Endothelial cell (in vitro differentiated cells): ENCODE measurements at regions not wholly inside any gene's neighbourhood (a gene's known extent, or its start where the extent isn't known, plus 50 kb on each side); places are given as distances from the start of the nearest gene placed in this dataset.

Experiments
- DNase-seq: peaks from one replicate; pipeline ENCODE4 v3.0.0; 2021; ENCODE audit warnings: low spot score
- H3K27ac Mint-ChIP-seq: one replicate; pipeline ENCODE4 v1.8.0; 2021; ENCODE audit warnings: mixed read lengths, inconsistent platforms; ENCODE audit not compliant: unreplicated experiment
- H3K27me3 Mint-ChIP-seq: one replicate; pipeline ENCODE4 v1.8.0; 2021; ENCODE audit warnings: mild to moderate bottlenecking, moderate library complexity, mixed read lengths, inconsistent platforms; ENCODE audit not compliant: unreplicated experiment
- H3K36me3 Mint-ChIP-seq: one replicate; pipeline ENCODE4 v1.8.0; 2021; ENCODE audit warnings: mild to moderate bottlenecking, low read depth, mixed read lengths, inconsistent platforms; ENCODE audit not compliant: unreplicated experiment
- H3K4me1 Mint-ChIP-seq: one replicate; pipeline ENCODE4 v1.8.0; 2021; ENCODE audit warnings: mild to moderate bottlenecking, mixed read lengths, inconsistent platforms; ENCODE audit not compliant: unreplicated experiment
- H3K4me3 Mint-ChIP-seq: one replicate; pipeline ENCODE4 v1.8.0; 2021; ENCODE audit warnings: mild to moderate bottlenecking, mixed read lengths, inconsistent platforms; ENCODE audit not compliant: unreplicated experiment
- H3K9me3 Mint-ChIP-seq: one replicate; pipeline ENCODE4 v1.8.0; 2021; ENCODE audit warnings: mixed read lengths, inconsistent platforms; ENCODE audit not compliant: unreplicated experiment
- TF ChIP-seq, protein P1 (sequence below): fragments of 200-600 bp; sonication (generic); IDR thresholded peaks from one replicate; pipeline ENCODE4 v1.5.0; 2021; ENCODE audit warnings: antibody characterized with exemption; ENCODE audit not compliant: unreplicated experiment

DNA sequence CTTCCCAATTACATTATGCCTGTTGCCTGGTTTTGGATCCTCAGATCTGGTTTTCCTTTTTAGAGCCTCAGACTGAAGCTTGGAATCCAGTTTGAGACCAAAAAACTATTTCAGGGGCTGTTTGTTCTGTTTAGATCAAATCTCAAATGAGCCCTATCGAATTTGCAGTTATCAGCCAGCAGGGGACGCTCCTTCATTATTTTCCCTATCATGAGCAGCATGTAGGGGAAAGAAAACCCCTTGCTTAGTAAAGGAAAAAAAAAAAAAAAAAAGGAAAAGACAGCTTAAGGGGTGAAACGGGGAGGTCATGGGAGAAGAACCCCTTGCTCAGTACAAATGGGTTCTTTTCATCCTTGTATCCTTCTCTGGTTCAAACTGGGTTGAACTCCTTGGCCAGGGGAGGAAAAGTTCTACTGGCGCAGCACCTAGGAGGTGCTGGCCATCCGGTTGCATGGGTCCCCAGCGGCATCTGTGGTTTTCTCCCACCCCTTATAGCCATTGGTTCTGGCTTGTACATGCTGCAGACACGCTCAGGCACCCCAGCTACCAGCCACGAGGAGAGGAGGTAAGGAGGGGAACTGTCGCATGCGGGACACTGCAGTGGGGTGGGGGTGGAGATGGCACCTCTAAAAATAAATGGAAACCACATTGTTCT is 1375.1 kb upstream of the ALCAM start:
- TF ChIP-seq, protein P1, sequence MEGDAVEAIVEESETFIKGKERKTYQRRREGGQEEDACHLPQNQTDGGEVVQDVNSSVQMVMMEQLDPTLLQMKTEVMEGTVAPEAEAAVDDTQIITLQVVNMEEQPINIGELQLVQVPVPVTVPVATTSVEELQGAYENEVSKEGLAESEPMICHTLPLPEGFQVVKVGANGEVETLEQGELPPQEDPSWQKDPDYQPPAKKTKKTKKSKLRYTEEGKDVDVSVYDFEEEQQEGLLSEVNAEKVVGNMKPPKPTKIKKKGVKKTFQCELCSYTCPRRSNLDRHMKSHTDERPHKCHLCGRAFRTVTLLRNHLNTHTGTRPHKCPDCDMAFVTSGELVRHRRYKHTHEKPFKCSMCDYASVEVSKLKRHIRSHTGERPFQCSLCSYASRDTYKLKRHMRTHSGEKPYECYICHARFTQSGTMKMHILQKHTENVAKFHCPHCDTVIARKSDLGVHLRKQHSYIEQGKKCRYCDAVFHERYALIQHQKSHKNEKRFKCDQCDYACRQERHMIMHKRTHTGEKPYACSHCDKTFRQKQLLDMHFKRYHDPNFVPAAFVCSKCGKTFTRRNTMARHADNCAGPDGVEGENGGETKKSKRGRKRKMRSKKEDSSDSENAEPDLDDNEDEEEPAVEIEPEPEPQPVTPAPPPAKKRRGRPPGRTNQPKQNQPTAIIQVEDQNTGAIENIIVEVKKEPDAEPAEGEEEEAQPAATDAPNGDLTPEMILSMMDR: peak; percentile 78
- no peaks in the 10 kb centered on the region for H3K36me3 Mint-ChIP-seq
- no peaks in the 10 kb centered on the region for H3K9me3 Mint-ChIP-seq
- H3K4me1 Mint-ChIP-seq: no peaks in the 10 kb centered on the region
- H3K4me3 Mint-ChIP-seq: no peak overlapping the region
- H3K27me3 Mint-ChIP-seq: no peaks in the 10 kb centered on the region
- H3K27ac Mint-ChIP-seq: no peak overlapping the region
- DNase-seq: peak; percentile 30

DNA sequence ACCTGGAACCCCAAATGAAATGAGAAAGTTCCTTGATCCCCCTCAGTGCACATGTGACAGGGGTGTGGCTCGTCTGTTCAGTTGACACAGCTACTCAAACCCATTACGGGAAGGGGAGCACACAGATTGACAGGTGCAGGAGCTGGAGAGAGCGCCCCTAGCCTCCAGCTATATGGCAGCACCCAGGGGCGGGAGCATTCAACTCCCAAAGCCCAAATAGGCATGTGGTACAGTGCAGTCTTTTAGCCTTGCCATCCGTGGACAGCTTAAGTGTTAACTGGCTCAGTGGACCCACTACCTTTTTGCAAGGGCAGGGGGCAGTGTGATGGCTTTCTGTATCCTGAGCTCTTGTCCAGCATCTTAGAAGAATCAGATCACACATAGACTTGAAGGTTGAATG is 1374.2 kb upstream of the ALCAM start:
- H3K4me3 Mint-ChIP-seq: no peak overlapping the region
- no peaks in the 10 kb centered on the region for H3K36me3 Mint-ChIP-seq
- no peaks in the 10 kb centered on the region for H3K4me1 Mint-ChIP-seq
- no peak for DNase-seq
- TF ChIP-seq, protein P1: no peak
- no peak overlapping the region for H3K27ac Mint-ChIP-seq
- H3K27me3 Mint-ChIP-seq: no peaks in the 10 kb centered on the region
- H3K9me3 Mint-ChIP-seq: no peaks in the 10 kb centered on the region

DNA sequence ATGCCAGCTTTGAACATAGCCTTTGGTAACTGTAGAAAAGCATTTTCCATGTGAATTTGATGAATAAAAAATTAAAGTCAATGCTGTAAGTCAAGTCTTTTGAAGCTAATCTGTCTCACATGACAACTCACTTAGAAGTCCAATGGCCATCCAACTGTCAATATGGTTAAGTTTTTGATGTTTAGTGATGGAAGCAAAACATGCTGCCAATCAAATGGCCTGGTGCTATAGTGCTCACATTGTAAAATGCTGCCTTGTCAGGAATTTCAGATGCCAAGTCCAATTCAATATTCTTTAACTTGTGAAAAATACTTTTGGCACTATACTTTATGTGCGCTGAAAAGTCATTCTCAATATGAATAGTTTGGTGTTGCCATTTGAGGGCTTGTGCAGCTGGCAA is 1361.8 kb upstream of the ALCAM start:
- Mint-ChIP-seq H3K36me3 (no peaks in the 10 kb centered on the region), H3K27me3 (no peaks in the 10 kb centered on the region), H3K9me3 (no peaks in the 10 kb centered on the region), H3K4me1 (no peaks in the 10 kb centered on the region), H3K4me3 (no peak overlapping the region), H3K27ac (no peak overlapping the region)
- TF ChIP-seq, protein P1: no peak
- no peak for DNase-seq

DNA sequence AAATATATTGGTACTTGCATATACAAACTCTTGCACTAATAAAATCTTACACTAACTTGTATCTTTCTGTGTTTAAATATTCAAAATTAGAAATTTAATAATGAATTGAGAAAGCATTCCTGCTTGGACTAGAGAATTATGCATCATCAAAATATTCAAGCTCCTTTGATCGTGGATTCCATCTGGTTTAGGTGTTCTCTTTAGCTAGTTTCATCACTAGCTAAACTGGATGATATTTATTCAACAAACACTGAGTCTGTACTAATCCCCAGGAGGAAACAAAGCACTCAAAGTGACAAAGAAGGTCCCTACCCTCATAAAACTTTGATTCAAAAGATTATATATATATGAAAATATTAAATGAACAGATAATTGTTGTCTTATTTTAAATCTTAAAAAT is 1360.9 kb upstream of the ALCAM start:
- no peak for DNase-seq
- no peaks in the 10 kb centered on the region for H3K36me3 Mint-ChIP-seq
- TF ChIP-seq, protein P1: no peak
- H3K27ac Mint-ChIP-seq: no peak overlapping the region
- no peaks in the 10 kb centered on the region for H3K27me3 Mint-ChIP-seq
- no peak overlapping the region for H3K4me3 Mint-ChIP-seq
- no peaks in the 10 kb centered on the region for H3K9me3 Mint-ChIP-seq
- H3K4me1 Mint-ChIP-seq: no peaks in the 10 kb centered on the region

DNA sequence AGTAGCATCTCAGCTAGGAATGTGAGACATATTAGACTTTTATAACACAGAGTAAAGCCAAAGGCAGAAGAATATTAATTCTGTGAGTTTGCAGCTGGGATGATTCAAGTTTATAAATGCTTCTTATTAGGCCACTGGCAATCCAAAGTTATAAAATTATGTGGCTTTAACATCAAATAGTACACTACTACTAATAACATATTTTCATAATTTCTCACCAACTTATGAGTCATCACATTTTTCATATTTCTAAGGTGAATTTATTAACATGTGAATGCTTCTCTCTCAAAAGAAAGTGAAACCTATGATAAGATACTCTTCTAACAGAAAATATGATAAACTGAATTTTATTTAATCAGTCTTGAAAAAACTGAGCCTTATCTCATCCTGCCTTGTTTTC is 1348.2 kb upstream of the ALCAM start:
- TF ChIP-seq, protein P1: no peak
- no peak overlapping the region for H3K27ac Mint-ChIP-seq
- no peaks in the 10 kb centered on the region for H3K9me3 Mint-ChIP-seq
- H3K4me3 Mint-ChIP-seq: no peak overlapping the region
- DNase-seq: no peak
- no peaks in the 10 kb centered on the region for H3K36me3 Mint-ChIP-seq
- H3K4me1 Mint-ChIP-seq: no peaks in the 10 kb centered on the region
- no peaks in the 10 kb centered on the region for H3K27me3 Mint-ChIP-seq
